GM13977 (cell line): ENCODE measurements at regions not wholly inside any gene's neighbourhood (a gene's known extent, or its start where the extent isn't known, plus 50 kb on each side); places are given as distances from the start of the nearest gene placed in this dataset.

Experiments
- DNase-seq: peaks from one replicate; pipeline ENCODE4 v3.0.0; 2012; ENCODE audit warnings: low spot score
- CTCF ChIP-seq: IDR thresholded peaks from 2 replicates; pipeline ENCODE4 v1.5.1; 2012; ENCODE audit warnings: mild to moderate bottlenecking, control low read depth; ENCODE audit not compliant: insufficient read depth; ENCODE audit errors: extremely low read depth, missing control alignments
- in situ Hi-C: fragments of 300-500 bp; cut with MboI; formaldehyde crosslinking; loops from one replicate; pipeline ENCODE4 v1.12.0; 2022; ENCODE audit warnings: low sequenced_read_pairs, low pct_unique_long_range_greater_than_20kb, mixed read lengths, inconsistent platforms; ENCODE audit not compliant: unreplicated experiment

GRCh38 chr1:228882041-228882770 lies 146.9 kb downstream of the RHOU start:
- in situ Hi-C loops = no loop called here
- TF ChIP-seq CTCF = no peak
- DNase-seq = no peak

- in situ Hi-C loops = no loop called here
- DNase-seq = no peak
- TF ChIP-seq CTCF = no peak
Observed at GRCh38 chr1:228882771-228883450, 147.6 kb downstream of the RHOU start.

GRCh38 chr1:228883535-228883934 lies 148.3 kb downstream of the RHOU start:
- in situ Hi-C loops = no loop called here
- no peak for TF ChIP-seq CTCF
- DNase-seq = no peak

GRCh38 chr1:228884196-228884595 lies 148.9 kb downstream of the RHOU start:
- in situ Hi-C loops = no loop called here
- no peak for TF ChIP-seq CTCF
- DNase-seq = no peak

- TF ChIP-seq CTCF = no peak
- in situ Hi-C loops = no loop called here
- no peak for DNase-seq
Observed at GRCh38 chr1:228884615-228885566, 149.6 kb downstream of the RHOU start.

- no peak for DNase-seq
- no peak for TF ChIP-seq CTCF
- in situ Hi-C loops = no loop called here
Observed at GRCh38 chr1:228885845-228886244, 150.6 kb downstream of the RHOU start.
